Activated T-cell treated with anti-CD3 and anti-CD28 coated beads for 1 hour (primary cell): ENCODE measurements at regions not wholly inside any gene's neighbourhood (a gene's known extent, or its start where the extent isn't known, plus 50 kb on each side); places are given as distances from the start of the nearest gene placed in this dataset.

ENCODE experiments used
- DNase-seq: peaks from one replicate; pipeline ENCODE4 v3.0.0-alpha.2; 2020; ENCODE audit warnings: low read depth

- no peak for DNase-seq
Measured at GRCh38 chr4:184528051-184528450, 53.7 kb upstream of the IRF2 start.

- DNase-seq, result no peak
Measured at GRCh38 chr4:184526228-184526627, 51.9 kb upstream of the IRF2 start.
